ENCODE measurements at regions not wholly inside any gene's neighbourhood (a gene's known extent, or its start where the extent isn't known, plus 50 kb on each side); places are given as distances from the start of the nearest gene placed in this dataset.

GRCh38 chr13:40079721-40080120, 424.3 kb downstream of the COG6 start:
- no peak overlapping the region for H3K4me3 ChIP-seq (ENCODE audit: low read depth in 1 of 2, low read length in 1 of 2)
- H3K36me3 ChIP-seq, result no peaks in the 10 kb centered on the region
- TF ChIP-seq CTCF (IDR thresholded peaks at IDR 0.05), result no peak
- no peak overlapping the region for H3K27ac ChIP-seq
- no peaks in the 10 kb centered on the region for H3K4me1 ChIP-seq (ENCODE audit: control insufficient read depth in 1 of 2, insufficient read depth in 1 of 2, low read depth in 1 of 2, low read length in 1 of 2)
- H3K9me3 ChIP-seq, result no peaks in the 10 kb centered on the region
- H3K27me3 ChIP-seq, result no peaks in the 10 kb centered on the region

- no peak for TF ChIP-seq CTCF (IDR thresholded peaks at IDR 0.05)
- H3K36me3 ChIP-seq, result no peaks in the 10 kb centered on the region
- H3K27ac ChIP-seq, result no peak overlapping the region
- no peaks in the 10 kb centered on the region for H3K9me3 ChIP-seq
- H3K27me3 ChIP-seq, result no peaks in the 10 kb centered on the region
- no peak overlapping the region for H3K4me3 ChIP-seq (ENCODE audit: low read depth in 1 of 2, low read length in 1 of 2)
- H3K4me1 ChIP-seq (ENCODE audit: control insufficient read depth in 1 of 2, insufficient read depth in 1 of 2, low read depth in 1 of 2, low read length in 1 of 2), result no peaks in the 10 kb centered on the region
Observed at GRCh38 chr13:40080676-40081075, 425.2 kb downstream of the COG6 start.

- Histone ChIP-seq H3K9me3 (no peaks in the 10 kb centered on the region), H3K27ac (no peak overlapping the region), H3K36me3 (no peaks in the 10 kb centered on the region), H3K27me3 (no peaks in the 10 kb centered on the region), H3K4me1 (ENCODE audit: control insufficient read depth in 1 of 2, insufficient read depth in 1 of 2, low read depth in 1 of 2, low read length in 1 of 2) (no peaks in the 10 kb centered on the region), H3K4me3 (ENCODE audit: low read depth in 1 of 2, low read length in 1 of 2) (no peak overlapping the region)
- TF ChIP-seq CTCF (IDR thresholded peaks at IDR 0.05), result no peak
Observed at GRCh38 chr13:40082639-40083038, 427.2 kb downstream of the COG6 start.

GRCh38 chr13:40083841-40084240, 428.4 kb downstream of the COG6 start:
- Histone ChIP-seq H3K36me3 (no peaks in the 10 kb centered on the region), H3K9me3 (no peaks in the 10 kb centered on the region)
- TF ChIP-seq CTCF (IDR thresholded peaks at IDR 0.05), result no peak

GRCh38 chr13:40084934-40085333, 429.5 kb downstream of the COG6 start:
- Histone ChIP-seq H3K9me3 (no peaks in the 10 kb centered on the region), H3K27ac (no peak overlapping the region), H3K4me3 (ENCODE audit: low read depth in 1 of 2, low read length in 1 of 2) (no peak overlapping the region), H3K27me3 (no peaks in the 10 kb centered on the region), H3K4me1 (ENCODE audit: control insufficient read depth in 1 of 2, insufficient read depth in 1 of 2, low read depth in 1 of 2, low read length in 1 of 2) (no peaks in the 10 kb centered on the region), H3K36me3 (no peaks in the 10 kb centered on the region)
- no peak for TF ChIP-seq CTCF (IDR thresholded peaks at IDR 0.05)

More at GRCh38 chr13:40083841-40084240, 428.4 kb downstream of the COG6 start:
- Histone ChIP-seq H3K27ac (no peak overlapping the region), H3K4me1 (ENCODE audit: control insufficient read depth in 1 of 2, insufficient read depth in 1 of 2, low read depth in 1 of 2, low read length in 1 of 2) (no peaks in the 10 kb centered on the region), H3K27me3 (no peaks in the 10 kb centered on the region), H3K4me3 (ENCODE audit: low read depth in 1 of 2, low read length in 1 of 2) (no peak overlapping the region)
